RPMI8226 (cell line): ENCODE measurements at regions not wholly inside any gene's neighbourhood (a gene's known extent, or its start where the extent isn't known, plus 50 kb on each side); places are given as distances from the start of the nearest gene placed in this dataset.

Experiments used
- DNase-seq: peaks from one replicate; pipeline ENCODE4 v3.0.0-alpha.2; 2015

- DNase-seq, result no peak
Measured at GRCh38 chr14:87879389-87879788, 113.6 kb downstream of the GALC start.

GRCh38 chr14:87878959-87879358 is 114.0 kb downstream of the GALC start:
- DNase-seq, result no peak

DNA sequence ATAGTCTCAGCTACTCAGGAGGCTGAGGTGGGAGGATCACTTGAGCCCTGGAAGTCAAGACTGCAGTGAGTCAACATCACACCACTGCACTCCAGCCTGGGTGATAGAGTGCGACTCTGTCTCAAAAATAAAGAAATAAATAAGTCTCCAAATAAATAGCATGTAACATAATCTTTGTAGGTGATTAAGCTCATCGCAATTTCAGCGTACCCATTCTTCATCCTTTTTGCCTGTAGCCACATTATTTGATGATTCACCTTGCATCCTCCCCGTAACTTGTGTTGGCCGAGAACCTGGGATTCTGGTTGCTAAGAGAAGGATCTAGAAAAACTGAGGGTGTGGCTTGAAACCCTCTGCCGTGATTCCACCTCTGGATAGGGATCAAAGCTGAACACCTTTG is 115.1 kb downstream of the GALC start:
- no peak for DNase-seq

DNA sequence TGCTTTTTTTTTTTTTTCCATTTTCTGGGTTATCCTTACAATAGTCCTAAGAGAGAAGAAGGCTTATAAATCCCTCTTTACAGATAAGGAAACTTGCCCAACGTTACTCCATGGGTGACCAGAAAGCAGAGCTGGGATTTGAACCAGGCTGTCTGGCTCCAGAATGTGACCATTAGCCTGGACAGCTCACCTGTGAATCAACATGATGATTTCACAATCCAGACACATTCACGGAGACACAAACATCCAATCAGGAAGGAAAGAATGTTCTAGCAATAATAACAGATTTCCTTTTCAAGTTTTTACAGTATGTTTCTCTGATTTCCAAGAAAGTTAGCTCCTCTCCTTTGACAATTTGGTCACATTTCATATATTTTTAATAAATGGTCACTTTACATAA is 118.3 kb downstream of the GALC start:
- DNase-seq, result no peak

DNA sequence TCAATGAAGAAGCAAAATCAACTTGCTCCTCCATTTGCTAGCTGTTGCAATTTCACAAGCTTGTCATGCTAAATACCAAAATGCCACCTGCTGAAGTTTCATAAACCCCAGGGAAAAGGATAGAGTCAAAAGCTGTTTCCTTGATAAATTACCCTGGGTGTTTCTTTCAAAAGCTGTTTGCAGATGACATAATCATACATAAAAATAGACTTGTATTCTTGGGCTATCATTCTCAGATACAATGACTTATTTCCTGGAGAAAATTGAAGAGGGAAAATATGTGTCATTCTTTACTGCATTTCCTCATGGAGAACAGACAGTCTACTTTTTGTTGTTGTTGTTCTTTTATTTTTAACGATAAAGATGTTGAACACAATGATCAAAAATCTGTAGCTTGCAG is 119.2 kb downstream of the GALC start:
- no peak for DNase-seq

DNA sequence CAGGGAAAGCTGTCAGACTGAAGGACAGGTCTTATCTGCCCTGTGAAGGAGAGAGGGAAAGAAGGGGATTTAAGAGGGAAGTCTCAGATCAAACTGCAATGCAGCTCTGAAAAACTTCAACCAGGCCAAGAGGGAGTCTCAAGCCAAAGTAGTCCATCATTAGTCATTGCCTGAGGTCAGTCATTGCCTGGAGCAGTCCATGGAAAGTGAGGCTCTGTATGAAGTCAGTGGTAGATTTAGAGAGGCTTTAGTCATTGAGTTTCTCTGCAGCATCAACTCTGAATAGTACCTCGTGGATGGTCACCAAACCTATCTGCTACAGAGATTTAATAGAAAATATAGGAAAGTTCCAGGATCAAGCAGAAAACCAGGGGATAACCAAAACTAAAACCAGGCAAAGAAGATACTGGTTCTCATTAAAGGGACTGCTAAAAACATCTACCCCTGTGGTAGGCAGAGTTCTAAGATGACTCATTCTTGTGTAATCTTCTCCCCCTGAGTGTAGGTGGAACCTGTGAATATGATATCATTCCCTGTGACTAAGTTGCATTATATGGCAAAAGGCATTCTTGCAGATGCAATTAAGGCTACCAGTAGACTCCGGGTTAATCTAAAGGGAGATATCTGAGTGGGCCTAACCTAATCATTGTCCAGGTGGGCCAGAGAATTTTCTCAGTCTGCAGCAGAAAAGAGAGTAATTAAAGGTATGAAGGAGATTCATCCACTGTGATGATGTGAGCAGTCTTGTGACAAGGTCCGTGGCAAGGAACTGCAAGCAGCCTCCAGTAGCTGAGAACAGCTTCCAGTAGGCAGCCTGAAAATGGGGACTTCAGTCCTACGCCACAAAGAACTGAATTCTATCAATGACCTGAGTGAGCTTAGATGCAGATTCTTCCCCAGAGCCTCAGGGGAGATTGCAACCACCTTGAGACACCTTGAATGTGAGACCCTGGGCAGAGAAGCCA is 123.1 kb downstream of the GALC start:
- no peak for DNase-seq

DNA sequence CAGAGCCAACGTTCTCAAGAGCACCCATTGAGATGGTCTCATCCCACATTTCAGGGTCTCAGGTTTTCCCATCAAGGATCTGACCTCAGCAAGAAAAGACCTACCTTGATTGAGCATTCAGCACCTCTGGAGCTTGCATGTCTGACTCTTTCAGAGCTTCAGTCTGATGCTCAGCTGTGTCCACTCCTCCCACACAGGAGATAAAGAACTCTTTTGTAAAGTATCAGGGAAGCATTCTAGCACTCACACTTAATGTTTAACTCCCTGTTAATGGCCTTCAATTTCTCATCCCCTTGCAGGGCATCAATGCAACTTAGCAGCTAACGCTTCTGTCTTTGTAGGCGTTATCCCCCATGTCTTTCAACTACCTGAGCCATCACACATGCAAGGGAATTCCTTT is 124.1 kb downstream of the GALC start:
- no peak for DNase-seq

DNA sequence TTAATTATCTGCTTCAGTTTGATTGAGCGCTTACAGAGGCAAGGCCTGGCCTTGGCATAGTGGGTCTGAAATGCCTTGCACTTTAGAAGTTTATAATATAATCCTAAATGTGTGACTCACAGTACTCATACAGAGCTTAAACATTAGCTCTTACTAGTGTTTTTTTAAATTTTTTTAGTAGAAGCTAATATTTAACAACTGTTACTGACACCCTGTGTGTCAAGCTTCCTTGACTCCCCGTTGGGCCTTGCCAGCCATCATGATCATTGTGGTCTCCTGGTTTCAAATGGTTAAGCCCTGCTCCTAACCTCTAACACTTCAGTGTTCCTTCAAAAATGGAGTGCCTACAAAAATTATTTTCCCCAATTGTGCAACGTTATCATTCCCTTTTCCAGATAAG is 126.9 kb downstream of the GALC start:
- no peak for DNase-seq

DNA sequence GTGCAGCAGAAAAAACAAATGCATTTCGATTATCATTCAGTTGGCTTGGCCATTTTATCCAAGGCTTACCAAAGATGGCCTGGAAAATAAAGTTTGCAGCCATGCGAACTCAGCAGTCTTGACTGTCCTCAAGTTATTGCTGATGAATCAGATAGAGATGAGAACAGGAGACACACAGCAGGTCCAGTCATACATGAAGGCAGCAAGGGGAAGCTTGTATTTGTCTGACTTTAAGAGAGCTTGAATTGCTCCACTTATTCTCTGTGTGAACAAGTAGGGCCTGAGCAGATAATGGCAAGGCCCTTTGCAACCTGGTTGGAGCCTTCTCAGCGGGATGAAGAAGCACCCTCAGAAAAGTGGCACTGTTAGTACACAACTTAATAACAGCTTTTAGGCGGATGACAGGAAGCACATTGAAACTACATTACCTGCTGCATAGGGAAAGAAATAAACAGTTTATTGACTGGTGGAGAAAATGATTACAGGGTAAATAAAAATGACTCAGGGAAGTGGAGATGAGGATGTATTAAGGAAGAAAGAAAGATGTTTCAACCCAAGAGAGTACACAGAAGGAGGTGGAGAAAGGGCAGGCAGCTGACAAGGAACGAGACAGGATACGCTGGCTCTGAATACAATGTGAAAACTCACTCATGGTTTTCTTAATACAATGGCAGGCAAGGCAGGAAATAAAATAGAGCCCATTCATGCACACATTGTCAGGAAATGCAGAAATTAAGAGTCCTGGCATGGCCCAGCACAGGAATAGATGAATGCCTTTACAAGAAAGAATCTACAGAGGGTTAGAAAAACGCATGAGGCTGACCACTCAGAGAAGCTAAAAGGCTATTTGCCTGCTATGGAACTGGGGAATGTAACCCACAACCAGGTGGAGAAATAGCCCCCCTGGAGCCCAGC is 128.4 kb downstream of the GALC start:
- DNase-seq, result no peak

GRCh38 chr14:87863047-87863446 is 129.9 kb downstream of the GALC start:
- DNase-seq, result no peak

- no peak for DNase-seq
Measured at GRCh38 chr14:87852107-87852506, 140.9 kb downstream of the GALC start.

- DNase-seq, result no peak
Measured at GRCh38 chr14:87851190-87851589, 141.8 kb downstream of the GALC start.

DNA sequence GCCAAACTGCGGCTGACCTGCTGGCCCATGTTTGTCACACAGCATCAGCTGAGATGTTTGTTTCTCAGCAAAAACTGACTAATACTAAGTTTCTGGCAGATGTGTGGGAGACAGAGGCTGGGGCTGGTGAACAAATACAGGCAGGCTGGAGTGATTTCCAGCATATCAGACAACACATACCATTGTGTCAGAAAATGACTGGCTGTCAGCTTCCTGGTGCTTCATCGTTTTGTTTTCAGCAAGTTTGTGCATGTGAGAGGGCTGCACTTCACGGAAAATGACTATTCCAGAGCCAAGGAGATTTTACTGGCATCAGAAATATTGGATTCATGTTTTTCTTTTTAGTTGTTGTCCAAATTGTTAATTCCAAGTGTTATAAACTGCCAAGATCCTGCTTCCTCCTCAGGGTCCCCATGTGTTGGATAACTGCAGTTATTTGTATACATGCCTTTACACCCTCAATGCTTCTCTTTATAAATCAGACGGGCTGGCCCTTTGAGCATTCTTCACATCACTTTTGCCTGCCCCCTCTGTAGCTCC is 145.7 kb downstream of the GALC start:
- no peak for DNase-seq

DNA sequence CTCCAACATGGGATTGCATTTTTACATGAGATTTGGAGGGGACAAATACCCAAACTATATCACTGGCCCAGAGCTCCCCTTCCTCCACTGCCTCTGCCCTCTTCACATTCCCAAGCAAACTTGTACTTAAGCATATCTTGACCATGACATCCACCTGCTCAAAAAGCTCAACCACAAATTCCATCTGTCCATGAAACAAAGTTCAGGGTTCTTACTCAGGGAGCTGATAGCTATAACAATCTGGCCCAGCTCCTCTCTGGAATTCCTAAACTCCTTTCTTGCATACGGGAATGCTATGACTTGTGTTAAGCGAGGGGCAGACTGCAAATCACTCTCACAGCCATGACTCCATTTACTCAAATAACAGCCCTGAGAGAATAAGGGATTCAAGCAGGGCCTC is 152.1 kb downstream of the GALC start:
- no peak for DNase-seq

DNA sequence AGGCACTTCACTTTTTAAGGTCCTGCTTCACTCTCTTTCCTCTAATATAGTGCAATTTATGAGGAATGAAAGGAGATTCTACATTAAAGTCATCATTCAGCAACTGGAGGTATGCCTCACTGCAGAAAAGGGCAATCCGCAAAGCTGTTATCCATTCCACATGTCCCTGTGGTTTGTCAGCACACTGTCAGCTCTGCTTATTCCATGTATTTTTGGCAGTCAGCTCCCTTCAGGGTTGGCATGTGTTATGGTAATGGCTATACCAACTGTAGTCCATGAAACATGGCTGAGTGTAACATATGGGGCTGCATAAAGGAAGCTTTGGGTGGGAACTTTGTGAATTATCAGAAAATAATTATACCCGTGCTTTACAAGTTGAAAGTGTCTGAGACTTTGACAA is 154.1 kb downstream of the GALC start:
- DNase-seq, result no peak

DNA sequence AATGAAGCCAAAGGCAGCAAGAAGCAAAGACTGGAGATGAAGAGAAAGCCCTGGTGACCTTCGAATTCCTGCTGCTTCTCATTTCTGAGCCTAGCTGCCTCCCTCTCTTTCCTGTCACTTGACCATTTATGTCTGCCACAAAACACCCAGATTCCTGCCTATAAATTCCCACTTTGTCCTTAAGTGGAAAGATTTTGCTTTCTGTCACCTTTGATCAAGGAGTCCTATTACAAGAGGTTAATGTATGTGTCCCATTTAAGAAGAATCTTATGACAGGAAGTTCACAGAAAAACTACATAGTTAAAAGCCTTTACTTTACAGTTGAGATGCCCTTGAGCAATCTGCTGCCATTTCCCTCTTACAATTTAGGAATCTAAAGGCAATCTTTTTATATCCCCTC is 155.7 kb downstream of the GALC start:
- DNase-seq, result no peak

DNA sequence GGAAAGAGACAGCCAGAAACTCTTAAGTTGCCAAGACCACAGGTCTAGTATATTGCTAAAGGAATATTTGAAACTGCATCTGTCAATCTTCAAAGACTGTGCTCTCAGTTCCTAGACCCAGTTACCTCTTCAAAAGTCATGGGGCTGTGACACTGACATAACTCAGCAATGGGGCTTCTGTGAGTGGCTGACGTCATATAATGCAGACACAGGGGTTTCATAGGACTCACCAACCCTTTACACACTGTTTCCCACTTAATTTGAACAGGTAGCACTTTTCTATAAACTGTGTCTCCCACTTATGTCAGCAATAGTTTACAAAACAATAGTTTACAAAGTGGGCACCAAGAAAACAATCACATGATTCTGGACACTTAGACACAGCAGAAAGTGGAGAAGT is 158.4 kb downstream of the GALC start:
- no peak for DNase-seq

DNA sequence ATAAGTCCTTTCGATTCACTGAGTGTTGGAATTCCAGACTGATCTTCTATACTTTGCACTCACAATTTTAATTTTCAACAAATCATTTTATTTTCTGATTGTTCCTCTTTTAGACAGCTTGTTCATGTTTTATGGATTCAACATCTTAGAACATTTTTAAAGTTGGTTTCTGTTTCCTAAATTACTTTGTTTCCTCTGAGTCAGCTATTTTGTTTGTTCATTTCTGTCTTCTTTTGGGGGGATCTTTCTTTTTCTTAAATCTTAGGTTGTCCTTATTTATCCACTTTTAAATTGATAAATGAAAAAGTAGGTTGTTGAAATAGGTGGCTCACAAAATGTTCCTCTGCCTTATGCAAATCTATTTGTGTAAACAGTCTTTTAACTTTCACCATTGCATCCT is 160.0 kb downstream of the GALC start:
- DNase-seq, result no peak

DNA sequence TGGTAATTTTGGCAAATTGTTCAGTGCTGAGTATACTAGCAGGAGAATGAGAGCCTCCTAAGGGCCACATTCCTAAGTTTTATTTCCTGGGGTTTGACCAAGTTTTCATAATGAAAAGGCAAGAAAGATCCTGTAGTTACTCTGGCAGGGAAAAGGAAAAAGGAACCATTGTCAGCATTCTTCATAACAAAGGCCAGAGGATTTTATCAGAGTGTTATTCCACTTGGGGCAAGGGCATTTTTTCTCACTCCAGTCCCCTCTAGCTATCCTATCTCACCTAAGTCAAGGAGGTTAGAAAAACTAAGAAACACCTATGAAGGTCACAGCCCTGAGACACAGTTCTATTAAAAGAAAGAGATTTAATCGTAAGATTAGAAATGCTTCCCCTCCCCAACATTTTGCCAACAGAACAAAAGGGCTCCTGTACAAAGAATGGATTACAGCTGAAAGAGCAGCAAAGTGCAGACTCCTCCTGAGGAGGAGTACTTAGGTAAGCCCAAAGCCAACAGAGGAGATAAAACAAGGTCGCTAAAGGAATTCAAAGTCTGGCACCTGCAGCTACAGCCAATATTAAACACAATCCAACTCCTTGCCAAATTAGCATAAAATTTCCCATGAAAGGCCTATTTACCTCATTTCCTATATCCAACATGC is 162.4 kb downstream of the GALC start:
- no peak for DNase-seq

- DNase-seq, result no peak
Measured at GRCh38 chr14:87829543-87829942, 163.4 kb downstream of the GALC start.

- DNase-seq, result no peak
Measured at GRCh38 chr14:87824266-87824665, 168.7 kb downstream of the GALC start.

DNA sequence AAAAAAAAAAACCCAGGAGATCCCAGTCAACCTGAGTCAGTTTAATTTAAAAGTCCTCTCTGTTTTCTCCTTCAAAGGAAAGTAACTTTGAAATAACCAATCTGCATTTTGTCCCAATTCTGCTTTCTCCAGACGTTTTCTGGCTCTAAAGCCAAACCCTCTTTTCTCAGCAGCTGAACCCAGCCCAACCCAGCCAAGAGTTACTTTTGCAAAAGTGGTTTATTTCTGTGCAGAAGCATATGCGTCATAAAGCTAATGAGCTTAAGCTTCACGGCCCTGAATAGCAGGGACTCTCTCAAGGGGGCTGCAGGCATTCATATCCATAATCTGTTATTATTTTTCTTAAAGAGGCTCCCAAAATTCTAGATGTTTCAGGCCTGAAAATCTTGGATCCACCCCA is 176.6 kb downstream of the GALC start:
- DNase-seq, result no peak

DNA sequence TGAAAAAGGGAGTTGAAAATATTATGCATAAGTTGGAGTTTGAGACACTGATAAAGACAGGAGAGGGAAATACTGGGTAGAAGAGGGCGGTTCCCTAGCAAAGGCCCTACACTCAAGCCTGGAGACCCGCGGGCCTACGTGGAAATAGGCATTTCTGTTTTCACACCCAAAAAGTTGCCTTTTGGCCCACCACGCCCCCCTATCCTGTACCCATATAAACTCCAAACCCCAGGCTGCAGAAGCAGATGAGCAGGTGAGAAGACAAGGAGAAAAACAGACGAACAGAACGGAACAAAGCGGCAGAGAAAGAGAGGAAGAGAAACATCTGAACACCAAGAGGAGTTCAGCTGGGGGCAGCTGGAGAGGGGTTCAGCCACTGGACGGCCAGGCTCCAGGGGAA is 177.9 kb downstream of the GALC start:
- DNase-seq, result no peak
